BE2C (cell line): ENCODE measurements at regions not wholly inside any gene's neighbourhood (a gene's known extent, or its start where the extent isn't known, plus 50 kb on each side); places are given as distances from the start of the nearest gene placed in this dataset.

Experiments
- DNase-seq: peaks from one replicate; pipeline ENCODE4 v3.0.0-alpha.2; 2020
- H3K27me3 ChIP-seq: fragments of 250-450 bp; sonication (Bioruptor Pico); 2 replicates; pipeline ENCODE4 v1.5.1; 2020; ENCODE audit warnings: mild to moderate bottlenecking
- H3K36me3 ChIP-seq: fragments of 250-450 bp; sonication (Bioruptor Pico); 2 replicates; pipeline ENCODE4 v1.5.1; 2020; ENCODE audit warnings: mild to moderate bottlenecking
- H3K4me1 ChIP-seq: fragments of 250-450 bp; sonication (Bioruptor Pico); 2 replicates; pipeline ENCODE4 v1.5.1; 2020
- H3K4me3 ChIP-seq: 2 replicates; pipeline ENCODE4 v1.5.1; 2011; ENCODE audit warnings: low read depth, low read length
- H3K9me3 ChIP-seq: fragments of 250-450 bp; sonication (Bioruptor Pico); 2 replicates; pipeline ENCODE4 v1.5.1; 2020
- TF ChIP-seq, protein P1 (sequence below): IDR thresholded peaks from 2 replicates; pipeline ENCODE4 v1.5.1; 2012; ENCODE audit warnings: mild to moderate bottlenecking, low read depth, low read length

DNA sequence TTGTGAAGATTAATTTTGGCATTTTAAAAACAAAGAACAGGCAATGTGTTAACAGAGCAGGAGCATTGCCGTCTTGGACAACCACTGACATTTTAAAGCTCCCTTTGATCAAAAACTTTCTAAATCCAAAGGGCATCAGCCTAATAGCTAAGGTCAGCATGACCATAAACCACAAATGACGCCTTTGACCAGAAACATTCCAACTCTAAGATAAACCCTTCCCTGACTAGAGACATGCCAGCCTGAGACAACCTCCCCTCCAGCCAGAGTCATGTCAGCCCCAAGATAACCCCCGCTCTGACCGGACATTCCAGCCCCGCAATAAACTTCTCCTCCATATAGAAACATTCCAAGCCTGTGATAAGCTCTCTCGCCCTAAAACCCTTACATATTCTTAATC lies 949.4 kb upstream of the POT1 start:
- Histone ChIP-seq H3K4me1 (no peaks in the 10 kb centered on the region), H3K4me3 (no peak overlapping the region), H3K36me3 (no peaks in the 10 kb centered on the region), H3K9me3 (no peaks in the 10 kb centered on the region), H3K27me3 (no peaks in the 10 kb centered on the region)
- DNase-seq = no peak
- TF ChIP-seq, protein P1, sequence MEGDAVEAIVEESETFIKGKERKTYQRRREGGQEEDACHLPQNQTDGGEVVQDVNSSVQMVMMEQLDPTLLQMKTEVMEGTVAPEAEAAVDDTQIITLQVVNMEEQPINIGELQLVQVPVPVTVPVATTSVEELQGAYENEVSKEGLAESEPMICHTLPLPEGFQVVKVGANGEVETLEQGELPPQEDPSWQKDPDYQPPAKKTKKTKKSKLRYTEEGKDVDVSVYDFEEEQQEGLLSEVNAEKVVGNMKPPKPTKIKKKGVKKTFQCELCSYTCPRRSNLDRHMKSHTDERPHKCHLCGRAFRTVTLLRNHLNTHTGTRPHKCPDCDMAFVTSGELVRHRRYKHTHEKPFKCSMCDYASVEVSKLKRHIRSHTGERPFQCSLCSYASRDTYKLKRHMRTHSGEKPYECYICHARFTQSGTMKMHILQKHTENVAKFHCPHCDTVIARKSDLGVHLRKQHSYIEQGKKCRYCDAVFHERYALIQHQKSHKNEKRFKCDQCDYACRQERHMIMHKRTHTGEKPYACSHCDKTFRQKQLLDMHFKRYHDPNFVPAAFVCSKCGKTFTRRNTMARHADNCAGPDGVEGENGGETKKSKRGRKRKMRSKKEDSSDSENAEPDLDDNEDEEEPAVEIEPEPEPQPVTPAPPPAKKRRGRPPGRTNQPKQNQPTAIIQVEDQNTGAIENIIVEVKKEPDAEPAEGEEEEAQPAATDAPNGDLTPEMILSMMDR = no peak

DNA sequence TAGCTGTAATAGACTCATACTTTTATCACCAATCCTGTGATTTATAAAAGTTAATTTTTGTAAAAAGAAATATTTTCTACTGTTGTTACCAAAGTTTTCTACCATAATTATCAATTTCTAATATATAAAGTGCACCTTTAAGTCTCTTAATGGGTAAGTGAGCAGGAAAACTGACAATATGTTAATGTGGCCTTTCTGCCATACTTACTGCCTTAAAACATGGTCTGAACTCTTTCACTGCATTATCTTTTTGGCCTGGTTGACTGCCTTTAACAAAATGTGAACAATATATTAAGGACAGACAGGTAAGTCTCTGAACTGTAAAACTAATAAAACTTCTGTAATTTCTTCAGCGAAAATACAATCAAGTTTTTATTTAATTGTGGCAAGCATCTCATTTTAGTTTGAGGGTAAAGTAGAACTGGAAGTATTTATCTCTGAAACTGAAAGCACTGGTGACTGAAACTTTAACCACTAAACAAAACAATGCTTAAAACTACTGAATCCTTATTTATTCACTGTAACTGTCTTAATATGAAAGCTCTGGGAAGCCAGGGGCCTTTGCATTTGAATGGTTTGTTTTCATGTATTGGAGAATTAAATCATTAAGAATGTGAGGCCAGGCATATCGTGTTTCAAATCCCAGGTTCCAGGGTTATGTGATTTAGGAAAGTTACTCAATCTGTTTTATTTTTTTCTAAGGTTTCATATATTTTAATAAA lies 948.8 kb upstream of the POT1 start:
- no peak for DNase-seq
- Histone ChIP-seq H3K4me1 (no peaks in the 10 kb centered on the region), H3K27me3 (no peaks in the 10 kb centered on the region), H3K36me3 (no peaks in the 10 kb centered on the region), H3K9me3 (no peaks in the 10 kb centered on the region), H3K4me3 (no peak overlapping the region)
- TF ChIP-seq, protein P1 = no peak

DNA sequence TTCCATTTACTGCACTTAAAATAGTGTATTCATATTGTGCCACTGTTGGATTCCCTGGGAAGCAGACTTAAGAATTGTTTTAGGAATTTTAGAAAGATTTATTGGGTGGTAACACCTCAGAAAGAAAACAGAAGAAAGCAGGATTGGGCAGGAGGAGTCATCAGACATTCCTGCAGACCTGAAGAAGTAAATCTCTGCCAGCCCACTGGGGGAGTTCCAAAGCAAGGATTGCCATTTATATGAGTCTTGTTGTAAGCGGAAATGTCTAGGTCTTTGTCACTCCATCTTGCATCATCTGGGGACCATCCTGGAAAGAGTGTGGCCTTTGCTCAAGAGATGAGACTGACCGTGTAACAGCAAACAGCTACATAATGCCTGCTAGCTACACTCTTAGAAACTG lies 947.6 kb upstream of the POT1 start:
- Histone ChIP-seq H3K4me1 (no peaks in the 10 kb centered on the region), H3K27me3 (no peaks in the 10 kb centered on the region), H3K4me3 (no peak overlapping the region), H3K36me3 (no peaks in the 10 kb centered on the region), H3K9me3 (no peaks in the 10 kb centered on the region)
- TF ChIP-seq, protein P1 = no peak
- DNase-seq = no peak

DNA sequence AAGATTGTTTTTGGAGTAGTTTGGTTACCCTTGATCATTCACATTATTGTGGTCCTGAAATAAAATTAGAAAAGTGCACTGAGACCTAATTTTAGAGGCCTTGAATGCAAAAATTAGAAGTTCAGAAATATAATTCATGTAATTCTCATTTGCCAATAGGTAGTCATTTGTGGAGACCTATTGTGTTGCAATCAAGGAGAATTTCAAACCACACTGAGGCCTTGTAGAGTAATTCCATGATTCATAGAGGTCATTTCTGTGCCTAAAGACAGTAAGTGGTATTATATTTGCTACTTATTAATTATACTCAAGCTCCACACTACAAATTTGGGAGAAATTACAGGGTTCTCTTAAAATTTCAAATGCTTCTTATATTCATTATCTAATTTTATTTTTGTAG lies 946.8 kb upstream of the POT1 start:
- Histone ChIP-seq H3K9me3 (no peaks in the 10 kb centered on the region), H3K4me3 (no peak overlapping the region), H3K36me3 (no peaks in the 10 kb centered on the region), H3K4me1 (no peaks in the 10 kb centered on the region), H3K27me3 (no peaks in the 10 kb centered on the region)
- TF ChIP-seq, protein P1 = no peak
- no peak for DNase-seq

DNA sequence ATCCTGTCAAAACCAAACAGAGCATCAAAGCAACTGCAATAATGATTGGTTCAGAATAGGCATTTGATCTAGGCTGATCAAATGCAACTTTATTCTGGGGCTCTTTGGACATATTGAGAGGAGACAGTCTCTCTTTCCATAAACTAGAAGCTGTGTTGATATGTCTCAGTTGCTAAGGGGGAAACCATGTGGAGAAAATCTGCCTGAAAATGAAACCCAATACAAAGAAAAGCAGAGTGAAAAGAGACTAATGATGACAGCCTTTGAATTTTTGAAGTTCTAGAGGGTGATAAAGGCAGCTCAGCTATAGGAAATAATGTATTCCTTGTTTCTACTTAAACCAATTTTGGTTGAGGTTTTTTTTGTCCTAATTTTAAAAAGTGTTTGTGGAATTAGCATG lies 941.8 kb upstream of the POT1 start:
- DNase-seq = no peak
- Histone ChIP-seq H3K4me3 (no peak overlapping the region), H3K36me3 (no peaks in the 10 kb centered on the region), H3K27me3 (no peaks in the 10 kb centered on the region), H3K4me1 (no peaks in the 10 kb centered on the region), H3K9me3 (no peaks in the 10 kb centered on the region)
- TF ChIP-seq, protein P1 = no peak

DNA sequence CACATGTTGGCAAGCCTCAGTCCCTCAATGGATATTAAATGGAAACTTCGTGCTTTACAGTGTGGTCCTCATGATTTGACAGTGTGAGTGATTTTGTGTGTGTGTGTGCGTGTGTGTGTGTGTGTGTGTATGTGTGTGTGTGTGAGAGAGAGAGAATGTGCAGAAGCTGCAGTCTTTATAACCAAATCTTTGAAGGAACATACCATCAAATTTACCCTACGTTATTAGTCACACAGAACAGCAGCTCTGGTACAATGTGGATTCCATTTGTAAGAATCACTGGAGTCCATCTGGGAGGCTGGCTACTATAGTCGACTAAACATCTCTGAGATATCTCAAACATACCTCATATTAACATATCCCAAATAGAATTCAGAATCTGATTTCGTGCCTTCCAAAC lies 928.0 kb upstream of the POT1 start:
- TF ChIP-seq, protein P1 = no peak
- H3K27me3 ChIP-seq = no peaks in the 10 kb centered on the region
- H3K4me1 ChIP-seq = no peaks in the 10 kb centered on the region
- no peak for DNase-seq
- H3K4me3 ChIP-seq = no peak overlapping the region
- no peaks in the 10 kb centered on the region for H3K9me3 ChIP-seq
- H3K36me3 ChIP-seq = no peaks in the 10 kb centered on the region
